ENCODE measurements at regions not wholly inside any gene's neighbourhood (a gene's known extent, or its start where the extent isn't known, plus 50 kb on each side); places are given as distances from the start of the nearest gene placed in this dataset.
"Not testable (repeated sequence)": the region's sequence is repeated elsewhere in the genome, so short reads cannot be mapped to it uniquely, and the experiment has no call there.

- not testable (repeated sequence) for TF ChIP-seq CTCF, POLR2A (IDR thresholded peaks at IDR 0.05)
Measured at GRCh38 chr15:24202297-24202696, 473.3 kb upstream of the NPAP1 start.

Data from body of pancreas (tissue), 4 donors.